ENCODE measurements at regions not wholly inside any gene's neighbourhood (a gene's known extent, or its start where the extent isn't known, plus 50 kb on each side); places are given as distances from the start of the nearest gene placed in this dataset.

- Histone ChIP-seq H3K79me2 (ENCODE audit: insufficient read depth, low read length) (no peaks in the 10 kb centered on the region), H3K9me2 (replicated peaks; ENCODE audit: low read depth, low read length) (no peaks in the 10 kb centered on the region), H3K4me2 (ENCODE audit: low read depth, low read length, poor library complexity, severe bottlenecking) (peak overlapping the region; percentile 17), H3K4me3 (ENCODE audit: low read length, poor library complexity, severe bottlenecking) (no peak overlapping the region), H3K9ac (ENCODE audit: low read depth, low read length, poor library complexity, severe bottlenecking) (no peak overlapping the region), H3K27me3 (ENCODE audit: insufficient read depth, low read length, poor library complexity, severe bottlenecking) (no peaks in the 10 kb centered on the region), H4K20me1 (ENCODE audit: insufficient read depth, low read length, poor library complexity, severe bottlenecking) (no peaks in the 10 kb centered on the region), H3K9me3 (ENCODE audit: insufficient read depth, low read depth, low read length) (no peaks in the 10 kb centered on the region), H3K36me3 (ENCODE audit: insufficient read depth, low read length) (no peaks in the 10 kb centered on the region), H2AFZ (ENCODE audit: low read length) (no peak overlapping the region; the same call in 1 of the 2 replicates), H3F3A (ENCODE audit: low read depth) (no peaks in the 10 kb centered on the region), H3K4me1 (ENCODE audit: insufficient read depth, low read length, poor library complexity, severe bottlenecking) (no peaks in the 10 kb centered on the region)
- TF ChIP-seq CTCF (conservative IDR thresholded peaks at IDR 0.05; ENCODE audit: low read length) (peak; percentile 36), EZH2phosphoT487 (IDR thresholded peaks at IDR 0.05; ENCODE audit: borderline replicate concordance) (no peak)
These were observed 114.3 kb upstream of the PUM3 start for GRCh38 chr9:2958219-2958618.

GRCh38 chr9:2957656-2958200 lies 113.8 kb upstream of the PUM3 start:
- TF ChIP-seq CTCF (conservative IDR thresholded peaks at IDR 0.05; ENCODE audit: low read length): no peak
- TF ChIP-seq EZH2phosphoT487 (IDR thresholded peaks at IDR 0.05; ENCODE audit: borderline replicate concordance): no peak
- no peak overlapping the region; the same call in 1 of the 2 replicates for H2AFZ ChIP-seq (ENCODE audit: low read length)
- H3K79me2 ChIP-seq (ENCODE audit: insufficient read depth, low read length): no peaks in the 10 kb centered on the region
- H3K27me3 ChIP-seq (ENCODE audit: insufficient read depth, low read length, poor library complexity, severe bottlenecking): no peaks in the 10 kb centered on the region
- H3K4me2 ChIP-seq (ENCODE audit: low read depth, low read length, poor library complexity, severe bottlenecking): peak overlapping the region; percentile 17
- H3K9me2 ChIP-seq (replicated peaks; ENCODE audit: low read depth, low read length): no peaks in the 10 kb centered on the region
- no peaks in the 10 kb centered on the region for H3K36me3 ChIP-seq (ENCODE audit: insufficient read depth, low read length)
- no peaks in the 10 kb centered on the region for H3K4me1 ChIP-seq (ENCODE audit: insufficient read depth, low read length, poor library complexity, severe bottlenecking)
- no peak overlapping the region for H3K4me3 ChIP-seq (ENCODE audit: low read length, poor library complexity, severe bottlenecking)
- H4K20me1 ChIP-seq (ENCODE audit: insufficient read depth, low read length, poor library complexity, severe bottlenecking): no peaks in the 10 kb centered on the region
- H3K9me3 ChIP-seq (ENCODE audit: insufficient read depth, low read depth, low read length): no peaks in the 10 kb centered on the region
- no peak overlapping the region for H3K9ac ChIP-seq (ENCODE audit: low read depth, low read length, poor library complexity, severe bottlenecking)
- H3F3A ChIP-seq (ENCODE audit: low read depth): no peaks in the 10 kb centered on the region

GRCh38 chr9:2955575-2955974 lies 111.7 kb upstream of the PUM3 start:
- Histone ChIP-seq H3F3A (ENCODE audit: low read depth) (no peaks in the 10 kb centered on the region), H3K79me2 (ENCODE audit: insufficient read depth, low read length) (no peaks in the 10 kb centered on the region), H3K27me3 (ENCODE audit: insufficient read depth, low read length, poor library complexity, severe bottlenecking) (no peaks in the 10 kb centered on the region), H2AFZ (ENCODE audit: low read length) (no peak overlapping the region), H3K9me3 (ENCODE audit: insufficient read depth, low read depth, low read length) (no peaks in the 10 kb centered on the region), H3K4me2 (ENCODE audit: low read depth, low read length, poor library complexity, severe bottlenecking) (no peak overlapping the region), H3K9me2 (replicated peaks; ENCODE audit: low read depth, low read length) (no peaks in the 10 kb centered on the region), H4K20me1 (ENCODE audit: insufficient read depth, low read length, poor library complexity, severe bottlenecking) (no peaks in the 10 kb centered on the region), H3K4me3 (ENCODE audit: low read length, poor library complexity, severe bottlenecking) (no peak overlapping the region), H3K9ac (ENCODE audit: low read depth, low read length, poor library complexity, severe bottlenecking) (no peak overlapping the region), H3K36me3 (ENCODE audit: insufficient read depth, low read length) (no peaks in the 10 kb centered on the region), H3K4me1 (ENCODE audit: insufficient read depth, low read length, poor library complexity, severe bottlenecking) (no peaks in the 10 kb centered on the region)
- TF ChIP-seq CTCF (conservative IDR thresholded peaks at IDR 0.05; ENCODE audit: low read length) (no peak), EZH2phosphoT487 (IDR thresholded peaks at IDR 0.05; ENCODE audit: borderline replicate concordance) (no peak)

Data from Loucy (cell line).